ENCODE measurements at regions not wholly inside any gene's neighbourhood (a gene's known extent, or its start where the extent isn't known, plus 50 kb on each side); places are given as distances from the start of the nearest gene placed in this dataset.

- no peak for TF ChIP-seq CTCF (IDR thresholded peaks at IDR 0.05)
- TF ChIP-seq POLR2A (IDR thresholded peaks at IDR 0.05): no peak
These were observed 384.9 kb downstream of the TLL1 start for GRCh38 chr4:166257891-166258290.

Measured in testis (tissue), 2 donors.